ENCODE measurements at regions not wholly inside any gene's neighbourhood (a gene's known extent, or its start where the extent isn't known, plus 50 kb on each side); places are given as distances from the start of the nearest gene placed in this dataset.

GRCh38 chr7:138228769-138229168 lies 152.5 kb downstream of the AKR1D1 start:
- Histone ChIP-seq H2AFZ (no peak overlapping the region), H3K4me3 (no peak overlapping the region), H3K27me3 (replicated peaks; ENCODE audit: insufficient read depth) (no peaks in the 10 kb centered on the region), H3K36me3 (ENCODE audit: low read depth) (no peaks in the 10 kb centered on the region), H3F3A (ENCODE audit: insufficient read depth) (no peaks in the 10 kb centered on the region), H4K20me1 (ENCODE audit: insufficient read depth) (no peaks in the 10 kb centered on the region), H3K9me2 (ENCODE audit: insufficient read depth) (no peaks in the 10 kb centered on the region), H3K4me2 (ENCODE audit: unreplicated experiment) (no peak overlapping the region), H3K9ac (no peak overlapping the region), H3K79me2 (ENCODE audit: insufficient read depth) (no peaks in the 10 kb centered on the region), H3K4me1 (ENCODE audit: insufficient read depth) (no peaks in the 10 kb centered on the region), H3K9me3 (ENCODE audit: low read depth) (no peaks in the 10 kb centered on the region), H3K27ac (no peak overlapping the region)
- WGBS, 2 experiments (ENCODE audit: low coverage in 1 of 2, low lambda C conversion rate in 2 of 2, missing lambda C conversion rate in 2 of 2), result 3% methylated on average over 4 of the region's 4 CpGs
- in situ Hi-C loops (cut with MboI), result no loop called here
- TF ChIP-seq EZH2phosphoT487 (IDR thresholded peaks at IDR 0.05; ENCODE audit: insufficient read depth, low read depth), result no peak
- no peak for TF ChIP-seq EZH2 (IDR thresholded peaks at IDR 0.05; ENCODE audit: insufficient read depth, poor library complexity, severe bottlenecking)
- DNase-seq, result no peak

- H3K36me3 ChIP-seq (ENCODE audit: low read depth), result no peaks in the 10 kb centered on the region
- no peak overlapping the region for H3K4me3 ChIP-seq
- no peak overlapping the region for H3K9ac ChIP-seq
- 58 to 61% methylated on average over 6 of the region's 6 CpGs for WGBS, 2 experiments (ENCODE audit: low coverage in 1 of 2, low lambda C conversion rate in 2 of 2, missing lambda C conversion rate in 2 of 2)
- H2AFZ ChIP-seq, result no peak overlapping the region
- TF ChIP-seq EZH2phosphoT487 (IDR thresholded peaks at IDR 0.05; ENCODE audit: insufficient read depth, low read depth), result no peak
- TF ChIP-seq EZH2 (IDR thresholded peaks at IDR 0.05; ENCODE audit: insufficient read depth, poor library complexity, severe bottlenecking), result no peak
- no peaks in the 10 kb centered on the region for H3F3A ChIP-seq (ENCODE audit: insufficient read depth)
- H3K27ac ChIP-seq, result no peak overlapping the region
- no peaks in the 10 kb centered on the region for H3K9me2 ChIP-seq (ENCODE audit: insufficient read depth)
- no peaks in the 10 kb centered on the region for H3K79me2 ChIP-seq (ENCODE audit: insufficient read depth)
- DNase-seq, result no peak
- H3K9me3 ChIP-seq (ENCODE audit: low read depth), result no peaks in the 10 kb centered on the region
- no peaks in the 10 kb centered on the region for H4K20me1 ChIP-seq (ENCODE audit: insufficient read depth)
- no peak overlapping the region for H3K4me2 ChIP-seq (ENCODE audit: unreplicated experiment)
- H3K27me3 ChIP-seq (replicated peaks; ENCODE audit: insufficient read depth), result no peaks in the 10 kb centered on the region
- in situ Hi-C loops (cut with MboI), result no loop called here
- H3K4me1 ChIP-seq (ENCODE audit: insufficient read depth), result no peaks in the 10 kb centered on the region
These were observed 156.9 kb downstream of the AKR1D1 start for GRCh38 chr7:138233189-138233588.

GRCh38 chr7:138235207-138235606 lies 158.9 kb downstream of the AKR1D1 start:
- Histone ChIP-seq H3K4me3 (no peak overlapping the region), H3K4me1 (ENCODE audit: insufficient read depth) (no peaks in the 10 kb centered on the region), H3K4me2 (ENCODE audit: unreplicated experiment) (no peak overlapping the region), H3F3A (ENCODE audit: insufficient read depth) (no peaks in the 10 kb centered on the region), H3K27me3 (replicated peaks; ENCODE audit: insufficient read depth) (no peaks in the 10 kb centered on the region), H3K9ac (no peak overlapping the region), H3K9me2 (ENCODE audit: insufficient read depth) (no peaks in the 10 kb centered on the region), H3K36me3 (ENCODE audit: low read depth) (no peaks in the 10 kb centered on the region), H4K20me1 (ENCODE audit: insufficient read depth) (no peaks in the 10 kb centered on the region), H3K79me2 (ENCODE audit: insufficient read depth) (no peaks in the 10 kb centered on the region), H2AFZ (no peak overlapping the region), H3K27ac (no peak overlapping the region), H3K9me3 (ENCODE audit: low read depth) (no peaks in the 10 kb centered on the region)
- in situ Hi-C loops (cut with MboI), result no loop called here
- TF ChIP-seq EZH2 (IDR thresholded peaks at IDR 0.05; ENCODE audit: insufficient read depth, poor library complexity, severe bottlenecking) (no peak), EZH2phosphoT487 (IDR thresholded peaks at IDR 0.05; ENCODE audit: insufficient read depth, low read depth) (no peak)
- WGBS, 2 experiments (ENCODE audit: low coverage in 1 of 2, low lambda C conversion rate in 2 of 2, missing lambda C conversion rate in 2 of 2), result 39 to 49% methylated on average over 3 of the region's 3 CpGs
- DNase-seq, result no peak

- no peaks in the 10 kb centered on the region for H4K20me1 ChIP-seq (ENCODE audit: insufficient read depth)
- no peaks in the 10 kb centered on the region for H3K36me3 ChIP-seq (ENCODE audit: low read depth)
- in situ Hi-C loops (cut with MboI), result no loop called here
- H3K27me3 ChIP-seq (replicated peaks; ENCODE audit: insufficient read depth), result no peaks in the 10 kb centered on the region
- no peaks in the 10 kb centered on the region for H3K79me2 ChIP-seq (ENCODE audit: insufficient read depth)
- no peak for DNase-seq
- TF ChIP-seq EZH2 (IDR thresholded peaks at IDR 0.05; ENCODE audit: insufficient read depth, poor library complexity, severe bottlenecking), result no peak
- TF ChIP-seq EZH2phosphoT487 (IDR thresholded peaks at IDR 0.05; ENCODE audit: insufficient read depth, low read depth), result no peak
- H3K4me2 ChIP-seq (ENCODE audit: unreplicated experiment), result no peak overlapping the region
- no peak overlapping the region for H3K4me3 ChIP-seq
- no peaks in the 10 kb centered on the region for H3K9me2 ChIP-seq (ENCODE audit: insufficient read depth)
- H3F3A ChIP-seq (ENCODE audit: insufficient read depth), result no peaks in the 10 kb centered on the region
- no peak overlapping the region for H3K27ac ChIP-seq
- H3K4me1 ChIP-seq (ENCODE audit: insufficient read depth), result no peaks in the 10 kb centered on the region
- 25 to 32% methylated on average over 5 of the region's 5 CpGs for WGBS, 2 experiments (ENCODE audit: low coverage in 1 of 2, low lambda C conversion rate in 2 of 2, missing lambda C conversion rate in 2 of 2)
- no peak overlapping the region for H2AFZ ChIP-seq
- H3K9ac ChIP-seq, result no peak overlapping the region
- no peaks in the 10 kb centered on the region for H3K9me3 ChIP-seq (ENCODE audit: low read depth)
These were observed 161.7 kb downstream of the AKR1D1 start for GRCh38 chr7:138237995-138238394.
